ENCODE measurements at regions not wholly inside any gene's neighbourhood (a gene's known extent, or its start where the extent isn't known, plus 50 kb on each side); places are given as distances from the start of the nearest gene placed in this dataset.

DNA sequence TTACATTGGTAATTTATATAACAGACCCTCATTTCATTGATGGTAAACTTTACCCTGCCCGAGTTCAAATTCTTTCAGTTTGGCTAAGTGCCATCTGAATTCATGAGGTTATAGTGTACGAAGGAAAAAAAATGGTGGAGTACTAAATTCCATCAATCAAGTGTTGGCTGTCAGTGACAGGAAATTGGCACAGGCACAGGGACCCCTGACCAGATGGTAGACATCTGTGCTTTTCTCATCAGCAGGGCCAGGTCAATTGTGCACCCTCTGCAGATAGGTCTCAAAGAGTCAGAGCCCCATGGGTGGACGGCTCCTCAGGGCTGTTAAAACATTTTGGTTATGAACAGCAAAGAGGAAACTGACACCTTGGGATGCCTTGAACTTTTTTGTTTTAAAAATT, 439.2 kb downstream of the SETBP1 start:
- DNase-seq = peak; percentile 82

DNA sequence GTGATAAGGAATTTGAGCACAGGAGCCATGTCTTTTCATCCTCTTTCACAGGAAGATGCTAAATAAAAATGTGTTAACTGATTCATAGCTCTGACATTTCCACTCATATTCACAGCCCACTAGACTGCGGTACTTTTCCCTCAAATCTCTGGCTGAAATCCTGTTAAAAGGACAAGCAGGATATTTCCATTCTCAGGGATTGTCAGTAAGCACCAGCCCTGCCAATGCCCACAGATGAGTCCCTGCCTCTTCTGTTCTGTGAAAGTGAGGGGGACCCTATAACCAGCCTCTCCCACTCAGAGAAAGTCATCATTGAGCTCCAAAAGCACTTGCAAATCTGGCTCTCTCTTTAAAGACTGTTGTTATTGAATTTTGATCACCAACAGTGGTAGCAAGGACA, 440.5 kb downstream of the SETBP1 start:
- DNase-seq = no peak

DNA sequence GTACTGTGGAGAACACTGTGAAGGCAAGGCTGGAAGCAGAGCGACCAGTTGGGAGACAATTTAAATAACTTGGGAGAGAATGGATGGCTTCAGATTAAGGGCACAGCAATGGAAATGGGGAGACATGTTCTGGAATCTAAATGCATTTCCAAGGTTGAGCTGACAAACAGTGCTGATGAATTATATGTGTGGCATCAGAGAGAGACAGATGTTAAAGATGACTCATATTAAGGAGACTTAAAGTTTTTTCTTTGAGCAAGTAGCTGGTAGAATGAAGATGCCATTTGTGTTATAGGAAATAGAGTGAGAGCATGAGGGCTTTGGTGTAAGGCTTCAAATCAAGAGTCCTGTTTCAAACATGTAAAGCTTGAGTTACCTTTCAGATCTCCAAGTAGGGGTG, 441.8 kb downstream of the SETBP1 start:
- DNase-seq = no peak

DNA sequence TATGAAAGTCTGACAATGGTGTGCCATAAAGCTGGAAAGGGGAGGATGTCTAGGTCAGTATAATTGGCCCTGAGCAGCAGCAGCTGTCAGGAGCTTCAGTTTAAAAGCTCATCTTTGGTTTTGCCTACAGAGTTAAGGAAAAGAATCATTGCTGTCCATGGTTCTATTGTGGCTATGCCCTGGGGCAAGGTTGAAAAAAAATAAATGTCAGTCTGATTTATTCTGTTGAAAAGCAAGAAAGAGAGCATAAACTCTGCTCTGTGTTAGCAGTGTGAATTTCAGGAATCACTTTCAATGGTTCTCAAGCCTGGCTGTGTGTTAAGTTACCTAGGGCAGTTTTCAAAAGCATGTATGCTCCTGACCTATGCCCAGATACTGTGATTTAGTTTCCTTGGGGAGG, 446.7 kb downstream of the SETBP1 start:
- DNase-seq = no peak

DNA sequence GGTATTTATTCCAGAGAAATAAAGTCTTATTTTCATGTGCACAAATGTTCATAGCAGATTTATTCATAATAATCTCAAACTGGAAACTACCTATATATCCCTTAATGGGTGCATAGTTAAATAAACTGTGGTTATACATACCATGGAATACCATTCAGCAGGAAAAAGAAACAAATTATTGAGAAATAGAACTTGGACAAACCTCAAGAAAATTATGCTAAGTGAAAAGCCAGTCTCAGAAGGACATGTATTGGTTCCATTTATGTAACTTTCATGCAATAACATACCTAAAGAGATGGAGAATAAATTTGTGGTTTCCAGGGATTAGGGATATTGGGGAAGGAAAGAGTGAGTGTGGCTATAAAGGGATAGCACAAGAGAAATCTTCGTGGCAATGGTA, 452.6 kb downstream of the SETBP1 start:
- no peak for DNase-seq

DNA sequence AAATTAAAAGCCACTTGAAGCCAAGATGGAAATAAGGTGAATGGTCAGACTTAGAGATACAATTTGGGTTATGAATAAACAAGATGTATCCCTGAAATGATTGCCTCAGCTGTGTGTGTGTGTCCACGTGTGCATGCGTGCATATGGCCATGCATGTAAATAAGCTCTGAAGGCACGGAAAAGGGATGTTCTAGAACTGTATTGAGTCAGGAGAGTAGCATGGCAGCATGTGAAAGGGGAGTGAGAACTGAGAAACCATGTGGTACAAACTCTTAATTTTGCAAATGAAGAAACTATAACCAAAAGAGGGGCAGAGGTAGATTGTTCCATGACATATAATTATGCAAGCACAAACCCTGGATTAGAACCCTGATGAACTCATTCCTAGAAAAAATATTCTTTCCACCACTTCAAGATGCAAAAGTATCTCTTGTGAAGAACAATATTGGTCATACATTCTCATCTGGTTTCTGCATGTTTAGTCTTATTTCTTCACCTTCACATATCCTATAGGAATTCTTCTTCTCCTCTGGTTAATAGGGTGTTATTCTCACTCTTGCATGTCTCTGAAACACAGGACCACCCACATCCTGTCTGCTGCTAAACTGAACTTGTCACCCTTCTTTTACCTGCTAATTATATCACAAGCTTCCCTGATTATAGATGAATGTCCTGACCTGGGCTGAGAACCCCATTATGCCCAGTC, 455.8 kb downstream of the SETBP1 start:
- DNase-seq = no peak

DNA sequence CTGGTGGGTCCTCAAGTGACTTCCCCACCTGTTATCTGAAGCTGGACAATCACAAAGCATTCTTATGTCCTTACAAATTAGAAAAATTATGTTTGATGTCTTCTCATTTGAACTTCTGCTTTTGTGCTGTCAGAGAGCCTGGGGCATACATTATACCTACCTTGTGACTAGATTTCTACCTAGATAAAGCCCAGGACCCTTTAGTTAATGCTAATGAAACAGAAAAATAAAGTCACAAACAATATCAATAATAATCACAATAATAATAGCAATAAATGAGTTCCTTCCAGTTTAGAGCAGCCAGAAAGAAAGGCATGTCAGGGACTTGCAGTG, 456.4 kb downstream of the SETBP1 start:
- DNase-seq = no peak

DNA sequence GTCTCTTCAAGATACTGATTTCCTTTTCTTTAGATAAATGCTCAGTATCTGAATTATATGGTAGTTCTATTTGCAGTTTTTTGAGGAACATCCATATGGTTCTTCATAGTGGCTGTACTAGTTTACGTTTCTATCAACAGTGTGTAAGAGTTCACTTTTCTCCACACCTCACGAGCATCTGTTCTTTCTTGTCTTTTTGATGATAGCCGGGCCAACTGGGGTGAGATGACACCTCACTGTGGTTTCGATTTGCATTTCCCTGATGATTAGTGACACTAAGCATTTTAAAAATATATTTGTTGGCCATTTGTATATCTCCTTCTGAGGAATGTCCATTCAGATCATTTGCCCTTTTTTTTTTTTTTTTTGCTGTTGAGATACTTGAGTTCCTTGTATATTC, 458.8 kb downstream of the SETBP1 start:
- DNase-seq = no peak

DNA sequence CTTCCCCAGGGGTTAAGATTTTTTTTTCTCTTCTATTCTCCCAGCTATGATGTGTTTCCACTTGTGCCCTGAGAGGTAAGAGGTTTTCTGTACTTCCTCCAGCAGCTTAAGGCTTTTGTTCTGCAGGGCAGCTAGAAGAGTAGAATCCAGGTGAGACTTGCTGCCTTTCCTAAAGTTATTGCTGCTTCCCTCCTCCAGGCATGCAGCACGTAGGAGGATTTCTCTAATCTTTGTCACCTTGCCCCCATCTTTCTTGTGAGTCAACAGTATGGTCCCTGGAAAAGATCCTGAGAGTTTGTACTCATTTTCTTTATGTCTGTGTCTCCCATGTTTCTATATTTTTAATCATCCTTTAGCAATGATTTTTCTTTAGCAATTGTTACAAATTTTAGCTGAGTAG, 462.2 kb downstream of the SETBP1 start:
- DNase-seq = no peak

DNA sequence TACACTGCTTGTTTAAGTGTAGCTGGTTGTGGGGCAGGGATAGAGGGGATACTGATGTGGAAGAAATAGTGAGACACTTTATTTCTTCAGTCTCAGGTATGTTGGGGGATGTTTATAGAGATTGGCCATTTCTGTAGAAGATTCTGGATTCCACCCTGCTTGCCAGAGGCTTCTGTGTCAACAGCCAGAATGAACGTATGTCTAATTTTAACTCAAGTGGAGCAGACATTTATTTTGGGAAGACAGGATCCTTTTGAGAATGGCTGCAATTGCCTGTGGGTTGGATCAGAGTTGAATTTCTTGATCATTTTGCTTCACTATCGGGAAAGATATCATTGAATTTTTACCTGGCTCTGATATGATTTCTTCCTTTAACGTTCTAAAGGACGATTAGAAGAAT, 465.6 kb upstream of the SLC14A2 start:
- DNase-seq = no peak

DNA sequence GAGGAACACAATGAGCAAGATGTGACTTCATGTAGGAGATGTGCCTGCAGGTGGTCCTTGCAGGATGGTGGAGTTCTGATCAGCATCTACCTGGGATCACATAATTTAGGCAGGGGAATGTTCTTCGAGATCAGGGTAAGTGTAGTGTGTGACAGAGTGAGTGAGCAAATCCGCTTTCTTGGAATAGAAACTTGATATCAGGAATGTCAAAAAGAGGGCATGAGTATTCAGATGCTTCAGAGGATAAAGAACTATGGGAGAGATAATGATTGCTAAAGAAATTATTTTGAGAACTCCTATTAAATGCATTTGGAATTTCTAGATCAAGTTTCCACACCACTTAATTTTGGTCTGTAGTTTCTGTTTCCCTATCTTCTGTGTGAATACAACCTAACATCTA, 463.6 kb upstream of the SLC14A2 start:
- DNase-seq = no peak

DNA sequence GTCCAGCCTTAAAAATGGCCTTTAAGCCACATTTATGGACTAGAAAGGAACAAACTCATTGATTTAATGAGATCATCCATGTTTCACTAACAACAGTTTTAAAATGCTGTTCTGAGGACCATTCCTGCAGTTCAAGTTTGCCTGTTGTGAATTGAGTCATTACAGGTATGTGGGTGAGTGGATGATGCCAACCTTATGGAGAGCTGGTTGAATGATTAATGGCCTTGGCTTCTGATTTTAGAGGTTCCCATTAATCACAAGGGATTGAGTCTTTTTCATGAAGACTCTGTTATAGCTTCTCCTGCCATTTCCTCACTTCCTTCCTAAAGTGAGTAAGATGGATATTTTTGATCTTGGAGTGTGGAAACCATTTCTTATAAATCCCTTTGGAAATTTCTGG, 459.8 kb upstream of the SLC14A2 start:
- DNase-seq = no peak

DNA sequence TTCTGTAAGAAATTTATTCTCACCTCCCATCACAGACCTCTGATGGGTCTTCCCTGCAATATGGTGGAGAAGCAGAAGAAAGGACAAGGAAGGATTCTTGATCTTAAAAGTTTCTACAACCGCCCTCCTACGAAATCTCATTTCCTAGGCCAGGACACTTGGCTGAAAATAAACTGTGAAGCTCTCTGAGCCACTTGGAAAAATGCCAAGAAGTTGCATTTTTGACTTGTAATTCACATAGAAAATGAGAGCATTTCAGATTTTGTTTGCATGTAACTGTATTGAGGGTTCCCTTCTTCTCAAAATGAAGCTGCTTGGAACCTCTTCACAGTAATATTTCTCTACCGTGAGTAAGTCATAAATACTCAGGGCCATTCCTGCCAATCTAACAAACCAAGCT, 458.3 kb upstream of the SLC14A2 start:
- DNase-seq = no peak

DNA sequence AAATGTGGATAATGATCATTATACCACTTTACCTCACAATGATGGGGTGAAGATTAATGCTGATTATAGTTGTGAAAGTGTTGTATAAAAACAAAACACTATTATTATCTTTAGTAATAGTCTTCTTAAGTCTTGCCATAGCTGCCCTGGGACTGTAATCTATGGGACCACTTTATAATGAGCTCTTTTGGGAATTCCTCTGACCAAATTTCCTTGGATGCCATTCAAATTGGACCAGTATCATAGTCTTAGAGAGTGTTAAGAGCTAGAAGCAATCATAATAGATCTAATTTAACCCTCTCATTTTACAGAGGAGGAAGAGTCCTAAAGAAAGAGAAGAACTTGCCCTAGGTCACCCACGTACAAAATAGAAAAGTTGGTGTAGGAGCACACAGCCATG, 457.7 kb upstream of the SLC14A2 start:
- no peak for DNase-seq

DNA sequence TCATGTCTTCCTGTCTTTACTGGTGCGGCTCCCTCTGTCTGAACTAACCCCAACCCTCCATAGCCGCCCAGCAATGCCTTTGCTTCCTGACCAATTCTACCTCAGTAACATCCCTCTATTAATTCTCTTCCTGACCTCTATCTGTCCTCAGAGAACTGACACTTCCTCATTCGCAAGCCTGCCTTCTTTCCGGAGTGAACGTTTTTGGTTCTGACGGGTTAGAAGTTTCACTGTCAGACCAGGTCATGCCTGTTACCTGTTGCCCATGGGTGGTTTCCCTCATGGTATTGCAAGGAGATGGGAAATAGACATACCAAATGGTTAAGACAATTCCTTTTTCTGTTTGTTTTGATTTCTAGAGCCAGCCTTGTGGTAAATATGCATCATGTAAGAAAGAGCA, 453.4 kb upstream of the SLC14A2 start:
- DNase-seq = no peak

DNA sequence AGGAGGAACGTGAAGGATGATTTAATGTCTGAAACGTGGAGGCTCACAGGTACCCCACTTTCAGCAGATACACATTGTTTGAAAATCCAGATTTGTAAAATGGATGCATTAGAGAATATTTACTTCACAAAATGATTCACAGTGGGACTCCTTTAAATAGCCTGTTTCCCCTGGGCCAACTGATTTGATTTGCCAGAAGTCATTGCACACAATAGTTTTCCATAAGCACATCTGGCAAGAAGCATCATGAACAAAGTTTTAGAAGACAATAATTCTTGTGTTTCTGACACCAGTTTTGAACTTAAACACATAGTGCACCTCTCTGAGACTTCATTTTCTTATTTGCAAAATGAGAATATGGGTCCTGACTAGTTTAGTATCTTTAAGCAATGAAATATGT, 451.4 kb upstream of the SLC14A2 start:
- no peak for DNase-seq

DNA sequence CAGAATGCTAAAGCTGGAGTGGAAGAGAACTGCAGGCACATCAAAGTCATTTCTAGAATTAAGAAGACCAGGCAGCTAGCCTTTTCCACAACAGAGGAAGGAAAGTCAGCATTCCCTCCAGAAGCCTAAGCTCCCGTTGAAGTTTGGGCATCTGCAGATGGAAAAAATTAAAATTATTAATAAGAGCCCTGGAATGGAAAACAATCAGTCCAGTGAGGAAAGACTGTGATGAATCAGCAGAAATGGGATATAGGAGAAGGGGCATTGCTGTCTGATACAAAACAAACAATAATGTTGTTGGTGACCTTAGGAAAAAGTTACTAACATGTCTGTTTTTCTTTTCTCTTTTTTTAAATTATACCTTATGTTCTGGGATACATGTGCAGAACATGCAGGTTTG, 450.7 kb upstream of the SLC14A2 start:
- no peak for DNase-seq

DNA sequence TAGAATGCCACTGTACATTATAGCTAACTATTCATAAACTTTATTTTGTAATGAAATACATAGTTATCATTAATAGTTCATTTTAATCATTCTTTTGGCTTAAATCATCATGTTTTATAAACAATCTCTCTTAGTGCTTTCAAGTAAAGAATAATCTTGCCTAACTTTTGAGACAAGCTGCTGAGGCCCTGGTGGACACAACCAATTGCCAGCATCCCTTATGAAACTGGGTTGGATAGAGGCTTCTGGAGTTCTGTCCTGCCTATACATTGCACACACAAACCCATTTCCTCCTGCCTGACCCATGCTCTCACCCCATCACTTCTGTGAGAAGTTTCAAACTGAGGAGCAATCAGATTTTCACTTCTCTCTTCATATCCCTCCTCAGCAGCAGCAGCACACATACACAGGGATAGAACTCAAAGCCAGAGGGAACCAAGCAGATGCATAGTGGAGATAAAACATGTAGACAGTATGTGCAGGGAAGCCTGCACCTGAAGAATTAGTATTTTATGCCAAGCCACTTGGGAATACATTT, 450.0 kb upstream of the SLC14A2 start:
- DNase-seq = no peak

DNA sequence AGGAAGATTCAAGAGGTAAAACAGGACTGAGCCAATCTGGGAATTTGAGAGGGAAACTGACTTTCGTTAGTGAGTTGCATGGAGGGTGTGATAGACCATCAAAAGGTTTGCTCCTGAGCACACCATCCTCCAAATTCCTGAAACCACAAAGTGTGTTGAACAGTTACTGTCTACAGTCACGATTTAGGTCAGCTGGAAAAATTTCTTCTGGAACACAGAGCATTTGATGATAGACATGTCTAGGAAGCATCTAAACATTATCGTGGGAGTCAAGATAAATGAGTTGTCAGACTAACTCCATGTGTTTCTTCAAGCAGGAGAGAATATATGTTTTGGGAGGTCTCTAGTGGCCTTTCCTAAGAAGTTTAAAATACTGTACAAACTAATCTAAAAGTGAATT, 449.4 kb upstream of the SLC14A2 start:
- DNase-seq = no peak

DNA sequence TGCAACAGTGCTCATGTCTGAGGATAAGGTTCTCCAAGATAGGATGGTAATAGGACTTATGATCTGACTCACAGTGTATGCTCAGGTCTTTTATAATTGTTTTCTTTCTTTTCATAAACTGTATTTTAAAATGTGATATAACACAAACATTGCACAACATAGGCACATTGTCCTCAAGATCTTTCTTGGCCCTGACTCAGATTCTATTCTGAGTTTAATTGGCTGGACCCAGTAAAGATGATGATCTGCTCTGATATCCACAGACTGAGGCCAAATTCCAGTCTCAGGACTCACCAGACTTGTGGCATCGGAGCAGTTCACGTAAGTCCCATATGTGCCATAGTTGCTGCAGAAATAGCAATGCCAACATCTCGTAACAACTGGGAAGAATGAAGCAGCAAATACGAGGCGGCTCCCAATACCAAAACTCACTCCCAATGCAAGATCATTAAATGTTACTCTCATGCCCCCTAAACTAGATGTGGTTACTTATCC, 448.9 kb upstream of the SLC14A2 start:
- no peak for DNase-seq

DNA sequence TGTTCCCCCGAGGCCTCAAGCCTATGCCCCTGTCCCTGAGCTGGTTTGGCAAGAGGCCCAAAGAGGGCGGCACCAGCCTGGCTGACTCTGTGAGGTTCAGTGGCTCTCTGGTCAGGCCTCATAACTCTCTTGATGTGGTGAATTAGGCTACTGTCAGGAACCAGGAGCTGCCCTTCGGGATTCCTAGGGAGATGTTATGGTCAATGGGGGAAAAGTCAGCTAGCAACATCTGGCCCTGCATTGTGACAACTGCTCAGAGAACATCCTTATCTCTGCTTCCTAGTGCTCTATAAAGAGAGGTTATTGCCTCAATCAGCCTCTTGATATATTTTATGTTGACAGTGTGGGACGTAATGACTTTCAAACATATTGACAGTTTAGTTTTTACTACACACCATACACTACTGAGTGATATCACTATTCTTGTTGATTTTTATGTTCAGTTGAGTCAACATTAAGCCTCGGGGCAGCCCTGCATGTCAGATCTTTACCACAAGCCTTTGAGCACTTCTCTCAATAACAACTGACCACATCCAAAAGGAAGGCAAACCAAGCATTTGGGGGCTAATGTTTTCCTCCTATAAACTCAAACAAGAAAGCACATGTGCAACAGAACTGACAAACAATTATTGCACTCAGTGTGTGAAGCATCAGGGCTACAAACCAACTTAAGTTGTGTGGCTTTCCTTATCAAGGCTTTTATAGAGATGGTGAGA, 448.3 kb upstream of the SLC14A2 start:
- DNase-seq = no peak

DNA sequence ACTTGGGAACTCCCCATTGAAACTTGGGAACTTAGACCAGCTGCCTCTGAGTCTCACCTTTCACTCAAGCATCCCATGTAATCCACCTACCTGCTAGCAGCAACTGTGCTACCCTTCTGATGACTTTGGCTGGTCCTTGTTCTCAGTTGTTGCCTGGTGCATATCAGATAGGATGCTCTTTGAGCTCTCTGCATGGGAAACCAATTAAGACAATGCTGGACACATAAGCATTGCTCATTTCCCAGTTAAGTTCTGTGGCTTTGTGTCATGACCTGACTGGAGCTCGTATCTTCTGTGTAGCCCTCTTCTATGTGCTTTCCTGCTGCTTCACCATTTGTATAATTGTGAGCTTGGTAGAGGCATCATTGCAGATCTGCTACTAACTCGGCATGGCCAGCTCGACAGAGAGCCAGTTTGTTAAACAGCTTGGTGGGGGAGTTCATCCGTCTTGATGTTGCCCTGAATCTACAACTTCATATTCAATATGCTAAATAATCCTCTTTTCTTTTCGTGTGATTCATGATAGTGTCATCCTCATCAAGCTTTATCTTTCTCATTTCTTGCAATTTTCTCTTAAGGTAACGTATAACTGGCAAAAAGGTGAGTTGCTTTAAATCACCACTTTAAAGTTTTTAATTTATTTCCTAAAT, 447.5 kb upstream of the SLC14A2 start:
- DNase-seq = peak; percentile 33

DNA sequence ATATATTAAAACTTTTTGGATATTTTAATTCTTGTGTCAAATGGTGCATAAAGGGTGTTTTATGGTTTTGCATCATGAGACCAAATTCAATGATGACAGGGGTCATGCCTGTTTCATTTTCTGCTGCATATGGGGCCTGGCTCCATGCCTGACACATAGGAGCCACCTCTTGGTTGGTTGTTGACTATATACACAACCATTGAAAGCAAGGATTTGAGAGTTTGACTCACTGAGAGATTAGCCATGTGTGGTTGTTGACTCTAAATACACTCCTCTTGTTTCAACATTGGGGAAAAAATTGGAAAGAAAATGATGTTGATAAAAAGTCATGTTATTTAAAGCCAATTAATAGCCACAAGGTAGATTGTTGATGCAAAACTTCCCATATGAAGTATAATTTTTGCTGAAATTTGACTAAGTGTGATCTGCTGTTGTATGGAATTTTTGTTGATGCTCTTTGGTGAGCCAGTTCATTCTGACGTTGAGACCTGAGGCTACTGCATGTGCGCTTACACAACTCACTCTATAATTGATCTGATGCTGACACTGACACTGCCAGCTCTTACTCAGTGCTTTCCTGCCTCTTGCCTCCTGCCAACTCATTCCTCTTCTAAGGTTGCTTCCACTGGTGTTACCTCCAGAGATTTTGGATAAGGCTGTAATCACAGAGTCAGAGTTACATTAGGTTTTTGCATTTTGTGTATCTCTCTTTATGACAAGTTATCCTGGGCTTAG, 446.2 kb upstream of the SLC14A2 start:
- DNase-seq = no peak

Measured in NCI-H2171 treated with DMSO at 0.1 percent for 48 hours (cell line).